K562 (cell line): ENCODE measurements at regions not wholly inside any gene's neighbourhood (a gene's known extent, or its start where the extent isn't known, plus 50 kb on each side); places are given as distances from the start of the nearest gene placed in this dataset.

Experiments used
- ATAC-seq: fragments of 200-7000 bp; cut with Tn5 transposase; 3 replicates; pipeline ENCODE4 v1.9.1; 2020; ENCODE audit warnings: moderate library complexity
- BruUV-seq: library from RNA; stranded (reverse); fragments of 400-500 nt; replicated peaks from 2 replicates; lab custom pipeline; 2021; lab: Mats Ljungman, UMichigan
- CTCF ChIA-PET: fragments of 300-600 bp; formaldehyde crosslinking; extraction: SDS; loops from one replicate; lab custom pipeline; 2021; ENCODE audit warnings: low intra/inter-chr PET ratio; lab: Yijun Ruan, JAX
- POLR2A ChIA-PET: fragments of 300-600, 350-650 bp; sonication (Branson Sonifier 250); formaldehyde crosslinking; extraction: SDS; loops from one replicate; lab custom pipeline; 2021; ENCODE audit warnings: antibody characterized with exemption, inconsistent platforms; lab: Yijun Ruan, JAX
- DNase-seq, 4 experiments: peaks; one replicate each; pipeline versions ENCODE4 v3.0.0 to v3.0.0-alpha.2; 2011 to 2018; ENCODE audit warnings: low spot score in 3 of 4, mixed read lengths in 3 of 4; ENCODE audit errors: extremely low read depth in 1 of 4
- FAIRE-seq: peaks from 2 replicates; lab custom pipeline; 2011; peaks lifted over from hg19 to GRCh38; lab: Jason Lieb, UNC
- H2AFZ ChIP-seq: 2 replicates; pipeline ENCODE4 v1.6.0; 2011; ENCODE audit warnings: low read depth, low read length, control low read depth, inconsistent platforms
- H3K27ac ChIP-seq: fragments of 200-600 bp; 3 replicates; pipeline ENCODE4 v1.8.0; 2011; ENCODE audit warnings: low read depth, mild to moderate bottlenecking, control low read depth, inconsistent platforms, low read length, moderate library complexity, mixed read lengths; ENCODE audit errors: extremely low read depth
- H3K27me3 ChIP-seq, 2 experiments: fragments of 300-600 bp in 1 of 2; 2 replicates in 1 of 2; 3 replicates in 1 of 2; pipeline versions ENCODE4 v1.6.0 to v1.8.0; 2011; ENCODE audit warnings: inconsistent platforms in 2 of 2, low read length in 2 of 2, mild to moderate bottlenecking in 1 of 2, mixed read lengths in 1 of 2, moderate library complexity in 1 of 2; ENCODE audit not compliant: control insufficient read depth in 2 of 2, insufficient read depth in 2 of 2
- H3K36me3 ChIP-seq: fragments of 300-600 bp; 3 replicates; pipeline ENCODE4 v1.8.0; 2011; ENCODE audit warnings: mild to moderate bottlenecking, low read length, inconsistent platforms; ENCODE audit not compliant: control insufficient read depth, insufficient read depth
- H3K4me1 ChIP-seq, 2 experiments: fragments of 200-600 bp in 1 of 2; replicated peaks in 1 of 2; 2 replicates in 1 of 2; 3 replicates in 1 of 2; pipeline versions ENCODE4 v1.5.1 to v1.8.0; 2011; ENCODE audit warnings: inconsistent platforms in 2 of 2, low read length in 2 of 2, mild to moderate bottlenecking in 1 of 2, mixed read lengths in 1 of 2, moderate library complexity in 1 of 2; ENCODE audit not compliant: control insufficient read depth in 2 of 2, insufficient read depth in 2 of 2
- H3K4me2 ChIP-seq: 2 replicates; pipeline ENCODE4 v1.6.1; 2011; ENCODE audit warnings: low read length, control low read depth, inconsistent platforms, mixed read lengths; ENCODE audit not compliant: insufficient read depth
- H3K4me3 ChIP-seq: fragments of 200-600 bp; sonication (generic), shearing (Covaris generic); 2 replicates; pipeline ENCODE4 v1.5.1; 2016; ENCODE audit warnings: control low read depth, inconsistent platforms
- H3K79me2 ChIP-seq: fragments of 200-600 bp; 3 replicates; pipeline ENCODE4 v1.8.0; 2011; ENCODE audit warnings: low read length, inconsistent platforms; ENCODE audit not compliant: control insufficient read depth, insufficient read depth
- H3K9ac ChIP-seq, 2 experiments: 2 replicates each; pipeline versions ENCODE4 v1.6.0 to v1.6.1; 2011; ENCODE audit warnings: low read depth in 2 of 2, low read length in 2 of 2, control low read depth in 1 of 2, inconsistent platforms in 1 of 2, mild to moderate bottlenecking in 1 of 2, mixed read lengths in 1 of 2; ENCODE audit not compliant: insufficient read depth in 1 of 2
- H3K9me1 ChIP-seq: one replicate; pipeline ENCODE4 v1.6.0; 2011; ENCODE audit warnings: inconsistent platforms, mild to moderate bottlenecking, low read length, moderate library complexity; ENCODE audit not compliant: control insufficient read depth, insufficient read depth
- H3K9me3 ChIP-seq: replicated peaks from 2 replicates; pipeline ENCODE4 v1.5.1; 2011; ENCODE audit warnings: low read depth, low read length, inconsistent platforms; ENCODE audit not compliant: control insufficient read depth, insufficient read depth
- H4K20me1 ChIP-seq: replicated peaks from 2 replicates; pipeline ENCODE4 v1.6.1; 2011; ENCODE audit warnings: low read length, inconsistent platforms, mixed read lengths; ENCODE audit not compliant: control insufficient read depth, insufficient read depth
- AFF1 ChIP-seq, 2 experiments: fragments of 450-650 bp; IDR thresholded peaks; 2 replicates each; pipeline ENCODE4 v1.6.1; 2018; ENCODE audit warnings: mild to moderate bottlenecking in 2 of 2, low read depth in 1 of 2; ENCODE audit not compliant: partially characterized antibody in 2 of 2
- ASH1L ChIP-seq: fragments of 450-650 bp; IDR thresholded peaks from 2 replicates; pipeline ENCODE4 v1.6.1; 2018; ENCODE audit warnings: borderline replicate concordance, mild to moderate bottlenecking, low read depth; ENCODE audit not compliant: partially characterized antibody
- ELF4 ChIP-seq: fragments of 450-650 bp; formaldehyde crosslinking; IDR thresholded peaks from 2 replicates; pipeline ENCODE4 v1.4.0; 2022; ENCODE audit warnings: missing genetic modification characterization
- ETS2 ChIP-seq: IDR thresholded peaks from 2 replicates; pipeline ENCODE4 v1.6.1; 2016; ENCODE audit warnings: borderline replicate concordance, missing genetic modification characterization, mild to moderate bottlenecking, moderate library complexity, missing compliant biosample characterization; ENCODE audit not compliant: poor library complexity, severe bottlenecking
- NCOA1 ChIP-seq: fragments of 450-650 bp; IDR thresholded peaks from 2 replicates; pipeline ENCODE4 v1.6.1; 2016; ENCODE audit warnings: low read depth
- PCBP1 ChIP-seq: fragments of 200-400 bp; formaldehyde crosslinking; IDR thresholded peaks from 2 replicates; pipeline ENCODE4 v1.6.1; 2018; ENCODE audit warnings: mild to moderate bottlenecking, low read depth, low read length; ENCODE audit not compliant: poor library complexity, severe bottlenecking
- PML ChIP-seq: IDR thresholded peaks from 2 replicates; pipeline ENCODE4 v1.6.1; 2012; ENCODE audit warnings: low read length, inconsistent platforms
- PTRF ChIP-seq: fragments of 450-650 bp; IDR thresholded peaks from 2 replicates; pipeline ENCODE4 v1.6.1; 2016; ENCODE audit warnings: mild to moderate bottlenecking, missing genetic modification characterization, missing compliant biosample characterization
- ZFP30 ChIP-seq: fragments of 250-450 bp; sonication (Bioruptor Pico); IDR thresholded peaks from 2 replicates; pipeline ENCODE4 v1.8.0; 2022; ENCODE audit warnings: moderate library complexity, mild to moderate bottlenecking, inconsistent platforms, borderline replicate concordance
- ZFP36 ChIP-seq: fragments of 150-350 bp; IDR thresholded peaks from 2 replicates; pipeline ENCODE4 v1.6.1; 2018; ENCODE audit warnings: low read length, low read depth; ENCODE audit not compliant: partially characterized antibody
- ZNF146 ChIP-seq: IDR thresholded peaks from one replicate; pipeline ENCODE4 v1.6.1; 2018; ENCODE audit warnings: missing compliant biosample characterization; ENCODE audit not compliant: unreplicated experiment
- whole genome bisulfite sequencing: fragments of 100-300 bp; shearing (Covaris generic); methylation state at CpG from one replicate; pipeline ENCODE4 v1.1.6; 2016; ENCODE audit warnings: low coverage, mixed read lengths; ENCODE audit not compliant: insufficient coverage; ENCODE audit errors: missing lambda C conversion rate; 5-methylcytosine and 5-hydroxymethylcytosine counted together
- in situ Hi-C: fragments of 300-500 bp; cut with MboI; formaldehyde crosslinking; loops from 4 replicates; pipeline ENCODE4 v1.15.0; 2018; ENCODE audit warnings: inconsistent platforms, mixed read lengths
- intact Hi-C: fragments of 100-400 bp; cut with micrococcal nuclease; formaldehyde crosslinking; loops from 2 replicates; pipeline ENCODE4 v1.14.2; 2022

- H3K4me2 ChIP-seq, result no peak overlapping the region
- no peaks in the 10 kb centered on the region for H3K27me3 ChIP-seq
- H3K9me3 ChIP-seq, result no peaks in the 10 kb centered on the region; the same call in 1 of the 2 replicates
- no TSS peak for BruUV-seq
- H3K9ac ChIP-seq, result no peak overlapping the region
- ChIA-PET POLR2A (no interaction called here), CTCF (no interaction called here)
- FAIRE-seq, result no peak
- intact Hi-C loops (no loop called here), in situ Hi-C loops (no loop called here)
- H3K27ac ChIP-seq, result no peak overlapping the region
- no peak overlapping the region for H3K4me3 ChIP-seq
- DNase-seq, result no peak
- no peaks in the 10 kb centered on the region for H3K4me1 ChIP-seq
- no peaks in the 10 kb centered on the region for H3K9me1 ChIP-seq
- no peak for ATAC-seq
- no peaks in the 10 kb centered on the region for H3K36me3 ChIP-seq
- WGBS, result 0% methylated on average over 7 of the region's 9 CpGs
- H4K20me1 ChIP-seq, result no peaks in the 10 kb centered on the region
- H3K79me2 ChIP-seq, result no peaks in the 10 kb centered on the region
- TF ChIP-seq ZNF146 (CRISPR knock-in tag) (no peak), PTRF (no peak), PCBP1 (no peak), ZFP30 (CRISPR knock-in tag) (no peak)
- no peak overlapping the region for H2AFZ ChIP-seq
Observed at GRCh38 chr4:34953145-34953799, 1291.0 kb downstream of the ARAP2 start.

- intact Hi-C loops (no loop called here), in situ Hi-C loops (no loop called here)
- Histone ChIP-seq H3K4me1 (no peaks in the 10 kb centered on the region), H3K9me1 (no peaks in the 10 kb centered on the region), H3K27ac (no peak overlapping the region), H4K20me1 (no peaks in the 10 kb centered on the region), H3K4me2 (no peak overlapping the region), H3K4me3 (no peak overlapping the region), H3K79me2 (no peaks in the 10 kb centered on the region), H3K9ac (no peak overlapping the region), H3K27me3 (no peaks in the 10 kb centered on the region), H3K36me3 (no peaks in the 10 kb centered on the region), H3K9me3 (no peaks in the 10 kb centered on the region), H2AFZ (no peak overlapping the region)
- DNase-seq (no peak), ATAC-seq (no peak), FAIRE-seq (no peak)
- ChIA-PET CTCF (no interaction called here), POLR2A (no interaction called here)
- WGBS, result 3% methylated on average over 2 of the region's 2 CpGs
- no TSS peak for BruUV-seq
- TF ChIP-seq PML (no peak), ETS2 (tag) (no peak), AFF1 (IDR thresholded peaks at IDR 0.05; ENCODE audit: low read depth in 1 of 2, partially characterized antibody in 2 of 2) (no peak), ZFP36 (no peak), NCOA1 (no peak), ELF4 (CRISPR knock-in tag) (no peak), ASH1L (no peak)
Observed at GRCh38 chr4:34964613-34965012, 1279.7 kb downstream of the ARAP2 start.
